Keratinocyte (primary cell): ENCODE measurements at regions not wholly inside any gene's neighbourhood (a gene's known extent, or its start where the extent isn't known, plus 50 kb on each side); places are given as distances from the start of the nearest gene placed in this dataset.
"Not testable (repeated sequence)": the region's sequence is repeated elsewhere in the genome, so short reads cannot be mapped to it uniquely, and the experiment has no call there.

ENCODE experiments used
- DNase-seq: peaks from one replicate; pipeline ENCODE4 v3.0.0-alpha.2; 2011; ENCODE audit warnings: low read depth, missing footprints, low spot score
- FAIRE-seq: peaks from 2 replicates; lab custom pipeline; 2011; peaks lifted over from hg19 to GRCh38; lab: Jason Lieb, UNC
- H2AFZ ChIP-seq: 2 replicates; pipeline ENCODE4 v1.6.0; 2012; ENCODE audit warnings: low read length, control low read depth, inconsistent platforms; ENCODE audit not compliant: control insufficient read depth
- H3K27ac ChIP-seq: 2 replicates; pipeline ENCODE4 v1.5.1; 2011; ENCODE audit warnings: low read length; ENCODE audit not compliant: control insufficient read depth, insufficient read depth
- H3K27me3 ChIP-seq: 3 replicates; pipeline ENCODE4 v1.6.0; 2011; ENCODE audit warnings: low read length; ENCODE audit not compliant: control insufficient read depth, insufficient read depth; ENCODE audit errors: extremely low read depth
- H3K36me3 ChIP-seq, 2 experiments: 2 replicates in 1 of 2; 3 replicates in 1 of 2; pipeline ENCODE4 v1.5.1; 2011; ENCODE audit warnings: low read length in 2 of 2, mild to moderate bottlenecking in 1 of 2; ENCODE audit not compliant: control insufficient read depth in 2 of 2, insufficient read depth in 2 of 2; ENCODE audit errors: extremely low read depth in 1 of 2
- H3K4me1 ChIP-seq: 3 replicates; pipeline ENCODE4 v1.5.1; 2011; ENCODE audit warnings: low read length; ENCODE audit not compliant: control insufficient read depth, insufficient read depth; ENCODE audit errors: extremely low read depth
- H3K4me2 ChIP-seq: 3 replicates; pipeline ENCODE4 v1.6.0; 2011; ENCODE audit warnings: low read depth, low read length; ENCODE audit not compliant: control insufficient read depth, insufficient read depth; ENCODE audit errors: extremely low read depth
- H3K4me3 ChIP-seq, 3 experiments: fragments of 200-600 bp in 1 of 3; sonication (generic) in 1 of 3; 2 replicates in 2 of 3; 3 replicates in 1 of 3; pipeline ENCODE4 v1.5.1; 2011 to 2016; ENCODE audit warnings: low read length in 3 of 3, mild to moderate bottlenecking in 3 of 3, control low read depth in 2 of 3, inconsistent platforms in 1 of 3, low read depth in 1 of 3, mixed read lengths in 1 of 3, mixed run types in 1 of 3, moderate library complexity in 1 of 3; ENCODE audit not compliant: control insufficient read depth in 2 of 3, insufficient read depth in 2 of 3; ENCODE audit errors: extremely low read depth in 1 of 3
- H3K79me2 ChIP-seq: 2 replicates; pipeline ENCODE4 v1.6.0; 2012; ENCODE audit warnings: low read length; ENCODE audit not compliant: control insufficient read depth, insufficient read depth
- H3K9ac ChIP-seq: 3 replicates; pipeline ENCODE4 v1.6.0; 2011; ENCODE audit warnings: low read length; ENCODE audit not compliant: control insufficient read depth, insufficient read depth; ENCODE audit errors: extremely low read depth
- H3K9me1 ChIP-seq: 3 replicates; pipeline ENCODE4 v1.6.0; 2011; ENCODE audit warnings: low read length; ENCODE audit not compliant: control insufficient read depth, insufficient read depth; ENCODE audit errors: extremely low read depth
- H3K9me3 ChIP-seq: 2 replicates; pipeline ENCODE4 v1.5.1; 2012; ENCODE audit warnings: low read depth, low read length; ENCODE audit not compliant: control insufficient read depth
- H4K20me1 ChIP-seq: 3 replicates; pipeline ENCODE4 v1.6.0; 2011; ENCODE audit warnings: low read length; ENCODE audit not compliant: control insufficient read depth, insufficient read depth; ENCODE audit errors: extremely low read depth
- EZH2 ChIP-seq: IDR thresholded peaks from one replicate; pipeline ENCODE4 v1.6.1; 2012; ENCODE audit warnings: inconsistent platforms, mild to moderate bottlenecking, low read length, moderate library complexity
- dilution Hi-C: fragments of 300-500 bp; cut with MboI; formaldehyde crosslinking; loops from one replicate; pipeline ENCODE4 v1.7.0; 2020; ENCODE audit warnings: low sequenced_read_pairs; ENCODE audit not compliant: extremely low pct_ligation_motif_present
- TF ChIP-seq, protein P1 (sequence below), 3 experiments: IDR thresholded peaks in 1 of 3; conservative IDR thresholded peaks in 1 of 3; optimal IDR thresholded peaks in 1 of 3; 2 replicates in 2 of 3; 3 replicates in 1 of 3; pipeline versions ENCODE3 to v1.5.1; 2011; ENCODE audit warnings: low read length in 3 of 3, mild to moderate bottlenecking in 3 of 3, moderate library complexity in 2 of 3, control low read depth in 1 of 3, inconsistent platforms in 1 of 3; ENCODE audit not compliant: insufficient read depth in 2 of 3; ENCODE audit errors: extremely low read depth in 1 of 3

DNA sequence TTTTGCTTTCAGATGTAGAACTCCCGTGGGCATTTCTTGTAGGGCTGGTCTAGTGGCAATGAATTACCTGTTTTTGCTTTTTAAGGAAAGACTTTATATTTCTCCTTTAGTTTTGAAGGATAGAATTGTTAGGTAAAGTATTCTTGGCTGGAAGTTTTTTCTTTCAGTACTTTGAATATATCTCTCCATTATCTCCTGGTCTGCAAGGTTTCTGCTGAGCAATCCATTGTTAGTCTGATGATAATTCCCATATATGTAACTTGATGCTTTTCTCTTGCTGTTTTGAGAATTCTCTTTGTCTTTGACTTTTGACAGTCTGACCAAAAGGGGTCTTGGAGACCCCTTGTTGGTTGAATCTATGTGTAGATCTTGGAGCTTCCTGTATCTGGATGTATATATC is 198.1 kb downstream of the TMEM167A start:
- Histone ChIP-seq H3K36me3 (no peaks in the 10 kb centered on the region), H2AFZ (no peak overlapping the region), H3K4me3 (no peak overlapping the region), H3K4me2 (no peak overlapping the region), H3K27ac (no peak overlapping the region), H3K9me3 (no peaks in the 10 kb centered on the region), H3K27me3 (no peaks in the 10 kb centered on the region), H3K79me2 (no peaks in the 10 kb centered on the region), H3K4me1 (no peaks in the 10 kb centered on the region), H3K9me1 (no peaks in the 10 kb centered on the region), H4K20me1 (no peaks in the 10 kb centered on the region), H3K9ac (no peak overlapping the region)
- dilution Hi-C loops: no loop called here
- DNase-seq: no peak
- no peak for FAIRE-seq
- TF ChIP-seq EZH2: no peak
- TF ChIP-seq, protein P1, sequence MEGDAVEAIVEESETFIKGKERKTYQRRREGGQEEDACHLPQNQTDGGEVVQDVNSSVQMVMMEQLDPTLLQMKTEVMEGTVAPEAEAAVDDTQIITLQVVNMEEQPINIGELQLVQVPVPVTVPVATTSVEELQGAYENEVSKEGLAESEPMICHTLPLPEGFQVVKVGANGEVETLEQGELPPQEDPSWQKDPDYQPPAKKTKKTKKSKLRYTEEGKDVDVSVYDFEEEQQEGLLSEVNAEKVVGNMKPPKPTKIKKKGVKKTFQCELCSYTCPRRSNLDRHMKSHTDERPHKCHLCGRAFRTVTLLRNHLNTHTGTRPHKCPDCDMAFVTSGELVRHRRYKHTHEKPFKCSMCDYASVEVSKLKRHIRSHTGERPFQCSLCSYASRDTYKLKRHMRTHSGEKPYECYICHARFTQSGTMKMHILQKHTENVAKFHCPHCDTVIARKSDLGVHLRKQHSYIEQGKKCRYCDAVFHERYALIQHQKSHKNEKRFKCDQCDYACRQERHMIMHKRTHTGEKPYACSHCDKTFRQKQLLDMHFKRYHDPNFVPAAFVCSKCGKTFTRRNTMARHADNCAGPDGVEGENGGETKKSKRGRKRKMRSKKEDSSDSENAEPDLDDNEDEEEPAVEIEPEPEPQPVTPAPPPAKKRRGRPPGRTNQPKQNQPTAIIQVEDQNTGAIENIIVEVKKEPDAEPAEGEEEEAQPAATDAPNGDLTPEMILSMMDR (optimal IDR thresholded peaks at IDR 0.05 in 1 of 3, IDR thresholded peaks at IDR 0.05 in 1 of 3, conservative IDR thresholded peaks at IDR 0.05 in 1 of 3; ENCODE audit: extremely low read depth in 1 of 3, insufficient read depth in 2 of 3, low read length in 3 of 3): no peak

GRCh38 chr5:82873452-82873851 is 203.7 kb downstream of the TMEM167A start:
- no peak for DNase-seq
- Histone ChIP-seq H3K9me1 (no peaks in the 10 kb centered on the region), H3K4me2 (no peak overlapping the region), H3K9ac (no peak overlapping the region), H3K4me1 (no peaks in the 10 kb centered on the region), H3K79me2 (no peaks in the 10 kb centered on the region), H4K20me1 (no peaks in the 10 kb centered on the region), H3K9me3 (no peaks in the 10 kb centered on the region), H3K36me3 (no peaks in the 10 kb centered on the region), H2AFZ (no peak overlapping the region), H3K27ac (no peak overlapping the region), H3K27me3 (no peaks in the 10 kb centered on the region), H3K4me3 (no peak overlapping the region)
- no peak for FAIRE-seq
- dilution Hi-C loops: no loop called here
- TF ChIP-seq, protein P1 (optimal IDR thresholded peaks at IDR 0.05 in 1 of 3, IDR thresholded peaks at IDR 0.05 in 1 of 3, conservative IDR thresholded peaks at IDR 0.05 in 1 of 3; ENCODE audit: extremely low read depth in 1 of 3, insufficient read depth in 2 of 3, low read length in 3 of 3): no peak
- TF ChIP-seq EZH2: no peak

DNA sequence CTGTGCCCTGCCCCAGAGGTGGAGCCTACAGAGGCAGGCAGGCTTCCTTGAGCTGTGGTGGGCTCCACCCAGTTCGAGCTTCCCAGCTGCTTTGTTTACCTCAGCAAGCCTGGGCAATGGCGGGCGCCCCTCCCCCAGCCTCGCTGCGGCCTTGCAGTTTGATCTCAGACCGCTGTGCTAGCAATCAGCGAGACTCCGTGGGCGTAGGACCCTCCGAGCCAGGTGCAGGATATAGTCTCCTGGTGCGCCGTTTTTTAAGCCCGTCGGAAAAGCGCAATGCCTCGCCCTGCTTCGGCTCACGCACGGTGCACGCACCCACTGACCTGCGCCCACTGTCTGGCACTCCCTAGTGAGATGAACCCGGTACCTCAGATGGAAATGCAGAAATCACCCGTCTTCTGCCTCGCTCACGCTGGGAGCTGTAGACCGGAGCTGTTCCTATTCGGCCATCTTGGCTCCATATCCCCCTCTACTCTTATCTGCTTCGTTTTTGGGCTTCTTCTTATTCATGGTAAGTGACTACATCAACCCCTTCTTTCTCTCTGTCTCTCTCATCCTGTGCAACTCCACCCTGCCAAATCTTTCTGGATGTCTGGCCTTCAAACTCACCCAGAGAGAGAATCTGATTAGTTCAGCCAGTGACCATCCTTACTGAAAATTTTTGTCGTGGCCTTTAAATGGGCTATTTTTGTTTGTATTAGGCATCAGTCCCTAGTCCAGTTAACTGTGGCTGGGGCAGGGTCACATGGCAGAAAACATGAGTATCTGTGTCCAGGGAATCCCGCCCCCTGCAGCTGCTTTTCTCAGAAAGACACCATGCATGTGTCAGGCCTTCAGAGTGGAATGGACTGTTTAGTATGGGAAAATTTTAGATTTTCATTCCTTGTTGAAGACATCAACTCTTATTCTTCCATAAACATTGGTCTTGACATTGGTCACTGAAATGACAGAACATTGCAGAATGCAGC is 204.6 kb downstream of the TMEM167A start:
- H3K36me3 ChIP-seq, H3K79me2 ChIP-seq, H3K9ac ChIP-seq, H2AFZ ChIP-seq, dilution Hi-C loops, H3K4me3 ChIP-seq, DNase-seq, H3K27ac ChIP-seq, H3K9me3 ChIP-seq, FAIRE-seq, H3K4me1 ChIP-seq, H4K20me1 ChIP-seq, H3K27me3 ChIP-seq, H3K4me2 ChIP-seq, H3K9me1 ChIP-seq: not testable (repeated sequence)
